GM18868 (cell line): ENCODE measurements at regions not wholly inside any gene's neighbourhood (a gene's known extent, or its start where the extent isn't known, plus 50 kb on each side); places are given as distances from the start of the nearest gene placed in this dataset.
"Not testable (repeated sequence)": the region's sequence is repeated elsewhere in the genome, so short reads cannot be mapped to it uniquely, and the experiment has no call there.

Experiments used
- ATAC-seq: cut with Tn5 transposase; IDR thresholded peaks from one replicate; pipeline ENCODE4 v1.9.1; 2021; ENCODE audit warnings: mild to moderate bottlenecking, moderate library complexity; ENCODE audit not compliant: unreplicated experiment

DNA sequence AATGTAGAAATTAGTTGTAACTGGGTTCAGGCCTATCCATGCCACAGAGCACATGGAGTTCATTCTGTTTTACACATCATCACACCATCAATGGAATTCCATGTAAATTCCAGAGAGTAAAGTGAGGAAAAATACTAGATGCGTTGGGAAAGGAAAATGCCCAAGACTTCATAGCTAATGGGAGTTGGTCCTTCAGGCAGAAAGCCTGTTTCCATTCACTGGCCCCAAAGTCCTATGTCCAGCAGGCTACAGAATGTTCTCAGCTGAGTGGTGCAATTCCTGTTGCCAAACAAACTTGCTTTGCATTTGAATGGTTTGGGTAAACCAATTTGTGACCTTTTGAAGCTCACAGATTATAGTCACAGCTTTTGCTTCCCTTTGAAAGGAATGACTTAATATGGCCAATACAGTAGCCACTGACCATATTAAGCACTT is 164.6 kb upstream of the PFN2 start:
- ATAC-seq: no peak

DNA sequence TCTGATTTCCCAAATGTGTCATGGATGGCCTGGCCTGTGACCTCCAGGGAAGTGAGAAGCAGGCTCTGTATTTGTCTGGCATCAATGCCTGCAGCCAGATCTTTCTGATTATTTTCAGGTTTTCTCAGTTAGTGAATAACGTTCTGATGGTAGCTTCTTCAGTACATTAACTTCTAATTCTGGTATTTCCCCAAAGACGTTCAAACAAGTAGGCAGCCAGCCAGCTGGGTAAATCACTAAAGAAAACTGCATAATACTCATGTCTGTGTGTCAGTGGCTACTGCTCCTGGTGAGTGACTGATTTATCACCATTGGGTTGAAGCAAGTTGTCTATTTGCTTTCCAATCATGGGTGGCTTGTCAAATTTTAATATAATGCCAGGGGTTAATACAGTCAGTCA is 162.6 kb upstream of the PFN2 start:
- ATAC-seq: no peak

DNA sequence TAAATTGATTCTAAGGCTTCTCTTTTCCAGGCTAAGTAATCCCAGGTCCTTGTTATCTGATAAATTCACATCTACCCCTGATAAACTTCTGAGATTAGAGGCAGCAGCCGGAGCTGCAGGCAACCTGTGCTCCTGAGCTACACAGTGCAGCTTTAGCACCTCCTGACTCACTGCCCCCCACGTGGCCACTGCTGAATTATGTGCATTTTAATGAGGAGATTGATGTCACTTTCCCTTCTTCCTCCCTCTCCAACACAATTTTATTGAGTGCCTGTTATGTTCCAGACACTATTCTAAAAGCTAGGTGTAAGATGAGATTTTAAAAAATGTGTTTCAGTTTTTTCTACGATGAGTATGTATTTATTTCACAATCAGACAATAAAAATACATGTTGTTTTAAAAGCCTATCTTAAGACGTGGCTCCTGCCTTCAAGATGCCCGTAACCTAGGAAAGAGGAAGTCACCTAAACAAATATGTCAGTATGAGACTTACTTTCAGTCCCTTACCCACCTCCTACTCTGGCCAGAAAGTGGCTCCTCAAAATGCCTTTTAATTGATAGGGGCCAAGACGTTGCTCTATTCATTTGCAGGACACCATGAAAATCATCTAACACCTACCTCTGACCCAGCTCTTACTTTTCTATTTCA is 161.5 kb upstream of the PFN2 start:
- peak; percentile 95 for ATAC-seq

DNA sequence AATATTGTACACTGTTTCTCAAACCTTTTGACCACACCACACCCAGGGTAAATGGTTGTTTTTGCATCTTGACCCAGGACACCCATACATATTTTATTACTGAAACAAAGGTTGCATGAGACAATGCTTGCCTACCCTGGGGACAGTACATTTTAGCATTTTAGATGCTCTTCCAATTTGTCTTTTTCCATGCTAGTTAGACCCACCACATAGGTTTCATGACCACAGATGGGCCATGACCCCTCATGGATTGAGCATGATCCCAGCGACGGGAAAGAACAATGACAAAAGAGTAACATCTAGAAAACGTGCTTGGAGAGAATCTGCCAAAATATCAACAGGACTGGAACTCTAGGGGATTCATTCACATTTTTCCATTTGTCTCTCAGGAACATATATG is 161.0 kb upstream of the PFN2 start:
- ATAC-seq: no peak

DNA sequence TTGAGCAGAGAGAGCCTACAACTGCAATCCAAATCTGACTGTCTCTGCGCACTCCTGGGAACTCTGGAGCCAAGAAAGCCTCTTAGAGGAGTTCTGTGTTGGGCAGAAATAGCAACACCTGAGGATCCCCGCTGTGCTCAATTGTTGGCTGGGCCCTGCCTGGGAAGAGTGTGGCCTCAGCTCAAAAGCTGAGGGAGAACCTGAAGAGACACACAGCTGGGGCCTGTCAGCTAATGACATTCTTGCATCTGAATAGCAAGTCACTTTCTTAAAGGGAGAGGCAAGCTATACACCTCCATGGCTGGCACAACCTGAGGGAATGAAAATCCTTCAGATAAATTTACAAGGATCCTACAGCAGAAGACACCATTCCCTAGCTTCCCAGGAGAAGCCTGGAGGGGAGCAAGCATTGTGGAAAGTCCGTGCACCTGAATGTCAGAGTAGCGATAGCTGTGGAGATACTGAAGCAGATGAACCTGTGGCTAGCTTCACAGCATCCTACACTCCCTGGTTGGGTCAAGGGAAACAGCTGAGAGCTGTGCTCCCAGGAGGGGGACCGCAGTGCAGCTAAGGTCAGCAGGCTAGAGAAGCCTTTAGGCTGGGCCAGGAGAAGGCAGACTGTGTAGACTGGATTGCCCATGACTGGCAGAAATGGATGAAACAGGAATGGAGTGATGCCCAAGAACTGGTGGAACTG is 159.9 kb upstream of the PFN2 start:
- ATAC-seq: no peak

DNA sequence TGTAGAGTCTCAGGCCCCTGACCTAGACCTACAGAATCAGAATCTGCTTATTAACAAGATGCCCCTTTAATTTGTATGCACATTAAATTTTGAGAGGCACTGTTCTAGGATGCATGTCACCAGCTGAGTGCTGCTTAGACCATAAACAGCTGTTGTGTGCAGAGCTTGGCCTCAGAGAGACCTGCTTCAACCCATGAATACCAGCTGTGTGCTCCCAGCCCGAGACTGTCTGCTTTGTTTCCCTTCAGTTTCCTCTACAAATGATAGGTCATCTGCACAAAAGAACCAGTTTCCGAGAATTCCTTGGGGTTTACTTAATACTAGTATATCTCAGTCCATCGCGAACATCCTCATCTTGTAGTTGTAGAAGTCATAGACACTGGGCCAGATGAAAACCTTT is 158.5 kb upstream of the PFN2 start:
- no peak for ATAC-seq

DNA sequence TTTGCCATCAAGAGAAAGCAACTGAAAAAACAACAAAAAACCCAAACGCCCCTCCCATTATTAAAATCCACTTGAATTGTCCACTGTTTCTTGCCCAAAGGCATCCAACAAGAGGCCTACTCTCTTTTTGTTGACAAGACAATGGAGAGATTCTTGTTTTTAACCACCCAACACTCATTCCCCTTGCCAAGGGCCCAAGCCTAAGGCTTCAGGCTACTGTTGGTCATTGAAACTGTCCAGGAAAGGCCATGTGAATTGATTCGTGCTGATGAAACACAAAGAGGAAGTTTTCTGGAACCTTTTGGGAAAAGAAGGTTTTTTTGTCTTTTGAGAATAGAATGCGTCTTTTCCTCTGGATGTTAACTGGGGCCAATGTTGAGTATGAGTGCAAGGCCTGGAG is 157.4 kb upstream of the PFN2 start:
- ATAC-seq: no peak

DNA sequence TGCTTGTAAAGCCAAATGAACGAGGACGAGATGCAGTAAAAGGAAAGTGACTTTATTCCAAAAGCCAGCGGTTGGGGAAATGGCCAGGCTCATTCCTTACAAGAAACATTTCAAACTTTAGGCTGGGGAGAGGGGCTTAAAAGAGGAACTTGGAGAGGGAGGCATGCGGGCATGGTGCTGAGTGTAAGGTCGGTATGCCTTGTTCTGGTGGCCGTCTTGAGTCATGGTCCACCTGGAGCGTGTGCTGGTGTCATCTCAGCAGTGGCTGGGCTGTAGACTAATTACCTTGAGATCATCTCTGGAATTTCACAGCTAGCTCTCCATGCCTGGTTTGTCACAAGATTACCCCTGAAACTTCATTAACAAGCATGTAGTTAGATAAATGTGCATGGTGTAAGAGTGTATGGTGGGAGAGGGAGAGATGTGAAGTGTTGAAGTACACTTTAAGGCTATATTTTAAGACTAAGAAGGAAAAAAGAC is 156.4 kb upstream of the PFN2 start:
- ATAC-seq: no peak

DNA sequence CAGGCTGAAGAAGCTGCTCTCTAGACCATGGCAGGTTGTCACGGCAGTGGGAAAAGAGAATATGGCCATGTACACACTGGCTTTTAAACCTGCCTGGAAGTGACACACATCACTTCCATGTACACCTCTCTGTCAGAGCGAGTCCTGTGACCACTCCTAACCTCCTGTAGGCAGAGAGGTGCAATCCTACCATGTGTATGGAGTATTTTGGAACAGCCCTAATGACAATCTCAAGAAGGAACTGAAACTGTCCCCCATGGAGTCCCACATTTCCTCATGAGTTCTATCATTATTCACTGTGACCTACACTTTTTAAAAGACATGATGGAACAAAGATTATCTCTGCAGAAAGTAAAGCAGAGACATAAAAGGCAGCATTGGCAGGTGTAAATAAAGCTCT is 153.4 kb upstream of the PFN2 start:
- peak; percentile 45 for ATAC-seq

DNA sequence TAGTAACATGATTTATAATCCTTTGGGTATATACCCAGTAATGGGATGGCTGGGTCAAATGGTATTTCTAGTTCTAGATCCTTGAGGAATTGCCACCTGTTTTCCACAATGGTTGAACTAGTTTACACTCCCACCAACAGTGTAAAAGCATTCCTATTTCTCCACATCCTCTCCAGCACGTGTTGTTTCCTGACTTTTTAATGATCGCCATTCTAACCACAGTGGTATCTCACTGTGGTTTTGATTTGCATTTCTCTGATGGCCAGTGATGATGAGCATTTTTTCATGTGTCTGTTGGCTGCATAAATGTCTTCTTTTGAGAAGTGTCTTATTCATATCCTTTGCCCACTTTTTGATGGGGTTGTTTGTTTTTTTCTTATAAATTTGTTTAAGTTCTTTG is 152.6 kb upstream of the PFN2 start:
- not testable (repeated sequence) for ATAC-seq

DNA sequence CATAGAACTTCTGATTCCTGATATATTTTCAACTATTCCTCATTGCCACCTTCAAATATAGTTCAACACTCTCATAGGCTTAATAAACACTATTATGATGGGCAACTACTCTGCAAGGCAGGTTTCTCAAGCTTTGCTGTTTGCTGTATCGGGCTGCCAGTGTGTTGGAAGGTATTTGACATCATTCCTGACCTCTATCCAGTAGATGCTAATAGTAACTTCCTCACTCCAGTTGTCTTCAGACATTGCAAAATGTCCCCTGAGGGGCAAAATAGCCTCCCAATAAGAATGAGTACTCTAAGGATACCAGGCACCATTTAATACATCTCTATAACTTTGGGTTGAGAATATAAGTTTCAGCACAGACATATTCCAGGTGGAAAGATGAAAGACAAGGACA is 147.5 kb upstream of the PFN2 start:
- ATAC-seq: no peak

DNA sequence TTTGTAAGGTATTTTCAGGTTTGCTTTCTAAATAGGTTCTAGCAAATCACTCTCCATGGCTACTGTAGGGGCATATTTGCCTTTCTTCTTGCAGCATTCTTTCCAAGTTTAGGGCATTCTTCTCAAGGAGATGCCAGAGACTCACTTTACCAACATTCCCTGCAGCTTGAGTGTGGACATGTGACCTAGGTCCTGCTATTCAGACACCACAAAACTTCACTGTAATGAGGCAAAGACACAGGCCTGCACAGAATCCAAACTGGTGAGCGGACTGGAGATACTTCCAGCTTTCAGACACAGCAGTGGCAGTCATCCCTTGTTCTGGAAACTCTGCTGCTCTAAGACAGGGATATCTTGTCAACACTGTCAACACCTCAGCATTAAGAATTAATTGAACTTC is 146.4 kb upstream of the PFN2 start:
- ATAC-seq: no peak

DNA sequence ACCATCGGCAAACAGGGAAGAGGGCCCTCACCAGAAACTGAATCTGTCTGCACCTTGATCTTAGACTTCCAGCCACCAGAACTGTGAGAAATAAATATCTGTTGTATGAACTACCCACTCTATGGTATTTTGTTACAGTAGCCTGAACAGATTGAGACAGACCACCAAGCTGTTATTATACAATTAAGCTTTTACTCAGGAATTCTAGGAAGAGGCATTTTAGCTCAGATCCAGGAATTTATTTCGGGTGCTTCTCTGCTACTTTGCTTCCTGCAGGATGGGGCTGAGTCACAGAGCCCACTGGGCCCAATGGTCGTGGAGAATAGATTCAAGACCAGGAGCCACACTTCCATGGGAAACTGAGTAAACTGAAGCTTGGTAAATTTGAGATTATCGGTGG is 145.5 kb upstream of the PFN2 start:
- no peak for ATAC-seq

DNA sequence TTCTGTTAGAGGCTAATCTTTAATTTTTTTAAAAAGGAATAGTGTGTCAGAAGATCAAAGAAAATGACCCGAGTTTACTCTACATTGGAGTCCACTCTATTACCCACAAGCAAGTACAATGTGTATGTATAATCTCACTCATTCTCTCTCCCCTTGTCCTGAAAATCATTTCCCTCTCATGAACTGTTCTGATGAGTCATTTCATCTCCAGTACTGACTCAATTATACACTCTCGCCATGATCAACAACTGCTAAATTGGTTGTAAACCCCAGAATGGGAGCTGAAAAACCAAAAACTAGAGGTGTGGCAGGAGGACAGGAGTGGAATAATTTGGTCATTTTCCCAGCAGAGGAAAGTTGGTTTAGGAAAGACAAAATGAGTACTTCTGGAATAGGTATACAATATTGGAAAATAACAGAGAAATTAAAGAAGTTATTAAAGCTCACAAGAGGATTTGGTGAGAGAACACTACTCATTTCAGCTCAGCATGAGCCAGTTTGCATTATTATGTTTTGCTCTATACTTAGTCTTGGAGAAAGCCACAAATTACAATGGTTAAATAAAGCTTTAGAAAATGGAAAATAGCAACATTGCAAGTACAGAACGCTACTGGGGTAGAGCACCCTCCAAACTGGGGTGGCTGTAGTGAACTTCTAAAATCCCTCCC is 144.3 kb upstream of the PFN2 start:
- ATAC-seq: peak; percentile 98

DNA sequence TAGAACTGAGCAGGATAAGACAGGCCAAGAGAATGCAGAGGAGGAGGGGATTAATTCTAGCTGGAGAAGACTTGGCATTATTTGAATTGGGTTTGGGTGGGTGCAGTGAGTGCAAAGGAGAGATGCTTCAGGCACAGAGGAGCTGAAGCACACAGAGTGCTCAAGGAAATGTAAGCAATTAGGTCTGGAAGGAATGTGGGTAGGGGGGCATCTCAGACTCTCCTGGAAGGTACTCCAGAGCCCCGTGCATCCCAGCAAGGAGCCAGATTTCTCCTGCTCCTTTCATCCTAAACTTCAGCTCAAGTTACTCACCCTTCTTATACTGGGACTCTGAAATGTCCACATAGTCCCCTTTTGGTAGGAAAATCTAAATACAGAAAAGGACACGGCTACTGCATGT is 143.6 kb upstream of the PFN2 start:
- ATAC-seq: no peak

DNA sequence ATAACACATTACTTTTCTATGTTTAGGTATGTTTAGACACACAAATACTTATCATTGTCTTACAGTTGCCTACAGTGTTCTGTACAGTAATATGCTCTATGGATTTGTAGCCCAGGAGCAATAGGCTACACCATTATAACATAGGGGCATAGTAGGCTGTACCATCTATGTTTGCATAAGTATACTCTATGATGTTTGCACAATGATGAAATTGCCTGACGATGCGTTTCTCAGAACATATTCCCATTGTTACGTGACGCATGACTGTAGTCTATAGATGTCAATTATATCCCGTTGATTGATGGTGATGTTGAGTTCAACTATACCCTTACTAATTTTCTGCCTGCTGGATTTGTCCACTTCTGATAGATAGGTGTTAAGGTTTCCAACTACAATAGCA is 139.4 kb upstream of the PFN2 start:
- ATAC-seq: no peak

DNA sequence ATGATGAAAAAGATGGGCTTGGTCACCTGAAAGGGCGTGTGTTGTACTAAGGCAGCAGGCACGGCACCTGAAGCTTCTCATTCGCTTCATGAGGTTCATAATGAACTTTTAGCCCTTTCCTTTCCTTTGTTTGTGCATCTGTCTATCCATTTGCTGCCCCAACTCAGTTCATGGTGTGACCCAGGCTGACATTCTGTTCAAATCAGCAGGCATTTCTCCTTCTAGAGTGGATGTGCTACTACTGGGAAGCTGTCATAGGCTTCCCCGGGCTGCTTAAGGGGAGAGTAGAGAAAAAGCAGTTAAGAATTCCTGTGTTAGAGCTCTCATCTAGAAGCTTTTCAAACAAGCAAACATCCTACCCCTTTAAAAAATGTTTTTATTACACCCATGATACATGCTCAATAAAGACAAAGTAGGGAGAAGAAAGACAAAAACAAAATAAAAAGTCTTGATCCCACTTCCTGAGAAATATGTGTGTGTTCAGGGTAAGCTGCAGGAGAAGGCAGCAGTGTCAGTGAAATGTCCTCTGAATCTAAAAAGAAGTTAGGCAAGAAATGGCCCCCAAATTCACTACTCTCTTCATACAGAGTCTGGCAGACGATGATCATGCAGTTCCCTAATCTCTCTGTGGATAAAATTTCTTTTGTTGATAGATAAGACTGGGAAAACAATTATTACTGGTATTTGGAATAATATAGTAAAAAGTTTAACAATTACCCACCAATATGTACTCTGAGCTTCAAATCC is 136.9 kb upstream of the PFN2 start:
- ATAC-seq: no peak

DNA sequence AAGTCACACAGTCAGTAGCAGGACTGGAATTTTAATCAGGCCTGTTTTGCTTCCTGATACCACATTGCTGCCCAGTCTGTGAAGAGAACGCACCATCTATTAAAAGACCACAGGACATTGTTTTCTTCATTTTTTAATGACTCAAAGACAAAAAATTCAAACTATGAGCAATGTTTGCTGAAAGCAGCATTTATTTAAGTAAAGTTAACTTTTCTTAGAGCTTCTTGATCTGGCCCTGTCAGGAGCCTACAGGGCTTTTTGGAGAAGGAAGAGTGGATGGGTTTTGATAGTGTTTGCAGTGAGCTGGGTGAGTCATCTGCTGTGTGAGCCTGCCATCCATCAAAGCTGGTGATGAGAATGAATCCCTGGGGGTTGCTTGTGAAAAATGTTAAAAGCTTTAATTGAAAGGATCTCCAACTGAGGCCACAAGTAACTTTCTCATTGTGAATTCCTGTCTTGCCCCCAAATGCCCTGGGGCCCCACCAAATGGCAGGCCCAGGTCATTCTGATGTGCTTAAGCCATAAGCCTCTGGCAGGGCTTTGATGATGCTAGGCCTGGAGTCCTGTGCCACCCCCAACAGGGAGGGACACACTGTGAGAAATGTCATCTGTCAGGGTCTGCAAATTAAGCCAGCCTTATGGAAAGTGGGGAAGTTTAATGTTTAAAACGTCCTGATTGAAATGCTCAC is 136.2 kb upstream of the PFN2 start:
- peak; percentile 60 for ATAC-seq

DNA sequence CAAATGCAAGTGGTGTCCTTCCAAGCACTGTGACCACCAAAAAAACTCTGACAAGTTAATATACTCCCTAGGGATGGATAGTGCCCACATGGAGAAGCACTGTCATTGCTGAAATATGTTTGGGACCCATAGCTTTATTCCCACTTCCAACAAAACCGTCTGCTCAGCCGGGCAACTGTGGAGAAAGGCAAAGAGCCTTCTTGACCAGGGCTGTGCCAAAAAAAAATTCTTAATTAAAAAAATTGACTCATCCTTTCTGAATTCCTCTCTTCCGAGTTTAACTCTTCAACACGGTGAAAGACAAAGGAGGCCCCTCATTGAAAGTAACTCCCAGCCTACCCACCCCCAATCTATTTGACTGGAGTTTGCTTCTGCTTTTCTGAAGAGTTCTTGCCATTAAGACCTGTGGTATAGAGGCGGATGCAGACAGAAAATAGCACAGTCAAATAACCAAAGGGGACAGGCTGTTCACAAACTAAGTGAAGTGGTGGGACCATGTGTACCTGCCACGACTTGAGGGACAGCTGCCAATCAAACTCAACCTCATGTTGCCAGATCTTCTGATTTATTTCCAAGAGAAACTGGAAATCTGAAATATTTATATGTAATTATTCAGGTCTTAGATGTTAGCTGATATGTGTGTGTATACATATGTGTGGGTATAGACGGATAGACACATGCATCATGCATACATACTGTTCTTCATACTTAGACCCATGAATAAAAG is 135.4 kb upstream of the PFN2 start:
- ATAC-seq: no peak

DNA sequence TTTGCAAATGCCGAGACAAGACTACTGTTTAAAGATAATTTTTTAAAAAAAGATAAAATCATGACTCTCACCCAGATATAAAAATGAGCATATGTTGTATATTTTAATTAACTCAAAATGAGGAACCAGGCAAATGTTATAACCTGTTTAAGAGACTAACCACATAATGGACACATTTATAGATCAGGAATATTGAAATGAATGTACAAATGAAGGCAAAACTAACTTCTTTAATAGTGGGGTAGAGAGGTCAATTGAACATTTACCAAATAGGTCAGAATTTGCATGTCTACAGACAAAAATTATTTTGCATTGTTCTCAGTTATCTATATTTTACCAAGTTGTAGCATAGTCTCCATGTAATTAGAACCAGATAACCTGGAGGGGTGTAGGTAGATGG is 134.3 kb upstream of the PFN2 start:
- no peak for ATAC-seq
